ENCODE measurements at regions not wholly inside any gene's neighbourhood (a gene's known extent, or its start where the extent isn't known, plus 50 kb on each side); places are given as distances from the start of the nearest gene placed in this dataset.

DNA sequence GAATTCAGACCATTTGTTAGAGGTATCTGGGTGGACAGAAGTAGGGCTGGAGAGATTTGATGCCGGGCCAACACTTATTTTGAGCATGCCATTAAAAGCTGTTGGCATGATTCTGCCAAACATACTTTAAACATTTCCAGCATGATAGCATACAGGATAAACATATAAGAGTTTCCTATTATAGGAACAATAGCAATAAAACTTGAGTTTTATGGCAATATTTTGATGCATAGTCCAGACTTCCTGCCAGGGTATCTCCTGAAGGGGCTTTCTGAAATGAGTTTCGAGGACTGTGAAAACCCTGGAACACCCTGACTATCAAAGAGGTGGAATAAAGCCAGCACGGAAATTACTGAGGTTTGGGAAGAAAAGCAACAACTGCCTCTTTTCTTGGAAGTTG is 1398.0 kb upstream of the NXPH2 start:
- no peaks in the 10 kb centered on the region for H3K9me3 ChIP-seq
- H3K36me3 ChIP-seq, result no peaks in the 10 kb centered on the region
- no peak overlapping the region for H3K9ac ChIP-seq
- H3K27ac ChIP-seq, result no peak overlapping the region
- no peak overlapping the region for H3K4me3 ChIP-seq
- H3K4me2 ChIP-seq, result no peak overlapping the region
- H3K4me1 ChIP-seq, result no peaks in the 10 kb centered on the region
- H3K27me3 ChIP-seq, result no peaks in the 10 kb centered on the region
- TF ChIP-seq Cebpa-rat (IDR thresholded peaks at IDR 0.05), result no peak
- no peaks in the 10 kb centered on the region for H4K20me1 ChIP-seq

DNA sequence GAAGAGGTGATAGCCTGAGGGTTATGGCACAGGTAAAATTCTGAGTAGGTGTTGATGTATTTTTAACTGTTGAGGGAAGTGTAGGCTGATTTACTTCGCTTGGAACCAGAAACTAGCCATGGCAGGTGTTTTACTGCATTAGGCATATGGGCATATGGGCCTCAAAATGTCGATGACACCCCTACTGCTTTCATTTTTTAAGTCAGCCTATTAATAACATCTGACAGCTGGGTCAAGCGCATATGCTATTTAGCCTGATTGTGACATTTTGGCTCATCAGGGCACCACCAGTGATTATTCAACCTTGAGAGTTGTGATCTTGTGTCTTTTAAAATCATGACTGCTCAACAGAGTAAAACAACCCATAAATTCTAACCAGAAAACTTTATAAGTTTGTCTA is 1396.9 kb upstream of the NXPH2 start:
- no peak for TF ChIP-seq Cebpa-rat (IDR thresholded peaks at IDR 0.05)
- Histone ChIP-seq H3K4me1 (no peaks in the 10 kb centered on the region), H3K36me3 (no peaks in the 10 kb centered on the region), H3K27ac (no peak overlapping the region), H3K9me3 (no peaks in the 10 kb centered on the region), H3K4me3 (no peak overlapping the region), H3K4me2 (no peak overlapping the region), H3K9ac (no peak overlapping the region), H4K20me1 (no peaks in the 10 kb centered on the region), H3K27me3 (no peaks in the 10 kb centered on the region)

DNA sequence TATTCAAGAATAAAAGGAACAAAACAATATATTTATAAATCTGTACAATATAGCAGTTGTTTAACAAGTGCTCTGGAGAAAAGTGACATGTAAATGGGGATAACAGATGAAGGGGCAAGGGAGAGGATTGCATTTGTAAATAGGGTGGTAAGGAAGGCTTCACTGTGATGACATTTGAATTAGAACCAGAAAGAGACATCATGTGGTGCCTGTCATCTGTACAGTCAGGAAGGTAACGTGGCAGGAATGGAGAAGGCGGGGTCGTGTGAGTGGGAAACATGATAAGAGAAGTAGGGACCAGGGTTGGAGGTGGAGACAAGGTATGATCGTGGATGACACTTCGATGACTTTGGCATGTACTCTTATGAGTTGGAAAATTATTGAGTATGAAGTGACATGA is 1393.6 kb upstream of the NXPH2 start:
- H3K9ac ChIP-seq, result no peak overlapping the region
- H3K27me3 ChIP-seq, result no peaks in the 10 kb centered on the region
- no peak for TF ChIP-seq Cebpa-rat (IDR thresholded peaks at IDR 0.05)
- H3K4me1 ChIP-seq, result no peaks in the 10 kb centered on the region
- H4K20me1 ChIP-seq, result no peaks in the 10 kb centered on the region
- H3K4me2 ChIP-seq, result no peak overlapping the region
- no peak overlapping the region for H3K4me3 ChIP-seq
- H3K27ac ChIP-seq, result no peak overlapping the region
- no peaks in the 10 kb centered on the region for H3K9me3 ChIP-seq
- H3K36me3 ChIP-seq, result no peaks in the 10 kb centered on the region

DNA sequence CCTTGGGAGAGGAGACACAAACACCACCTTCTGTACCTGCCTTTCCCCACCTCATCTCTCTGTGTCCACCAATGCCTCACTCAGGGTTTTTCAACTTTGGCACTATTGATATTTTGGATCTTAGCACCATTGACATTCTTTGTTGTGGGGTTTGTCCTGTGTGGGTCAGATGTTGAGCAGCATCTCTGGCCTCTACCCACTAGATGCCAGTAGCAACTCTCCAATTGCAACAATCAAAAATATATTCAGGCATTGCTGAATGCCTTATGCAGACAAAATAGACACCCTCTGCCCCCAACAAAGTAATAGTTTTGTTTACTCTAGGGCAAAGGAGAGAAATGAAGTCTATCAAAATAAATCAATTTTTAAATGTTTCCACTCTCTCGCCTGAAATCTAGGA is 1384.3 kb upstream of the NXPH2 start:
- Histone ChIP-seq H3K4me1 (no peaks in the 10 kb centered on the region), H3K27me3 (no peaks in the 10 kb centered on the region), H3K36me3 (no peaks in the 10 kb centered on the region), H4K20me1 (no peaks in the 10 kb centered on the region), H3K4me2 (no peak overlapping the region), H3K9ac (no peak overlapping the region), H3K9me3 (no peaks in the 10 kb centered on the region), H3K27ac (no peak overlapping the region), H3K4me3 (no peak overlapping the region)
- no peak for TF ChIP-seq Cebpa-rat (IDR thresholded peaks at IDR 0.05)

DNA sequence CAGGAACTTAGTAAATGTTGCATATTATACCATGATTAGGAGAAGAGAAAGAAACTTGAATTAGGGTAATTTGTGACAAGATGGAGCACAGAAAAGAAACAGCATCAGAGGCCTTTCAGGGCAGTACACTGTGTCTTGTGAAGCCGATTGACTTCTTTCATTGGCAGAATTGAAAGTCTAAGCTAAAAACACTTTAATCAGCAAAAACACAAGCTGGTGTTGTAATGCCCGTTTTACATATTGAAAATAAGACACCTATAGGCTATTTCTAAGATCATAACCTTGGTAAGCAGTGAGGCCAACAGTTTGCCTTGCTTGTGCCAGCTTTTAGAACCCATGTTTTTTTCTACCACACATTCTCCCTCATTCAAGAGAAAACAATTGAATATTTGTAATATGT is 1378.1 kb upstream of the NXPH2 start:
- no peaks in the 10 kb centered on the region for H3K4me1 ChIP-seq
- no peaks in the 10 kb centered on the region for H3K27me3 ChIP-seq
- H3K27ac ChIP-seq, result no peak overlapping the region
- no peaks in the 10 kb centered on the region for H4K20me1 ChIP-seq
- H3K36me3 ChIP-seq, result no peaks in the 10 kb centered on the region
- no peaks in the 10 kb centered on the region for H3K9me3 ChIP-seq
- no peak overlapping the region for H3K4me2 ChIP-seq
- H3K9ac ChIP-seq, result no peak overlapping the region
- no peak overlapping the region for H3K4me3 ChIP-seq
- TF ChIP-seq Cebpa-rat (IDR thresholded peaks at IDR 0.05), result no peak

- no peak for TF ChIP-seq Cebpa-rat (IDR thresholded peaks at IDR 0.05)
- Histone ChIP-seq H3K4me3 (no peak overlapping the region), H3K4me2 (no peak overlapping the region), H4K20me1 (no peaks in the 10 kb centered on the region), H3K27ac (no peak overlapping the region), H3K9ac (no peak overlapping the region), H3K9me3 (no peaks in the 10 kb centered on the region), H3K36me3 (no peaks in the 10 kb centered on the region), H3K27me3 (no peaks in the 10 kb centered on the region), H3K4me1 (no peaks in the 10 kb centered on the region)
Observed at GRCh38 chr2:140157816-140158215, 1377.6 kb upstream of the NXPH2 start.

- Histone ChIP-seq H3K4me1 (no peaks in the 10 kb centered on the region), H3K9ac (no peak overlapping the region), H3K4me2 (no peak overlapping the region), H3K9me3 (no peaks in the 10 kb centered on the region), H3K4me3 (no peak overlapping the region), H3K27ac (no peak overlapping the region), H3K36me3 (no peaks in the 10 kb centered on the region), H3K27me3 (no peaks in the 10 kb centered on the region), H4K20me1 (no peaks in the 10 kb centered on the region)
- TF ChIP-seq Cebpa-rat (IDR thresholded peaks at IDR 0.05), result no peak
Observed at GRCh38 chr2:140154706-140155105, 1374.5 kb upstream of the NXPH2 start.

GRCh38 chr2:140154271-140154670 is 1374.1 kb upstream of the NXPH2 start:
- no peaks in the 10 kb centered on the region for H3K27me3 ChIP-seq
- H3K4me3 ChIP-seq, result no peak overlapping the region
- no peak for TF ChIP-seq Cebpa-rat (IDR thresholded peaks at IDR 0.05)
- no peaks in the 10 kb centered on the region for H3K9me3 ChIP-seq
- H3K4me1 ChIP-seq, result no peaks in the 10 kb centered on the region
- H4K20me1 ChIP-seq, result no peaks in the 10 kb centered on the region
- no peak overlapping the region for H3K9ac ChIP-seq
- no peak overlapping the region for H3K4me2 ChIP-seq
- H3K27ac ChIP-seq, result no peak overlapping the region
- H3K36me3 ChIP-seq, result no peaks in the 10 kb centered on the region

- Histone ChIP-seq H3K9ac (no peak overlapping the region), H3K27ac (no peak overlapping the region), H4K20me1 (no peaks in the 10 kb centered on the region), H3K9me3 (no peaks in the 10 kb centered on the region), H3K4me2 (no peak overlapping the region), H3K4me3 (no peak overlapping the region), H3K27me3 (no peaks in the 10 kb centered on the region), H3K36me3 (no peaks in the 10 kb centered on the region), H3K4me1 (no peaks in the 10 kb centered on the region)
- TF ChIP-seq Cebpa-rat (IDR thresholded peaks at IDR 0.05), result no peak
Observed at GRCh38 chr2:140144611-140145010, 1364.4 kb upstream of the NXPH2 start.

GRCh38 chr2:140138736-140139135 is 1358.5 kb upstream of the NXPH2 start:
- Histone ChIP-seq H3K9me3 (no peaks in the 10 kb centered on the region), H3K9ac (no peak overlapping the region), H3K27me3 (no peaks in the 10 kb centered on the region), H3K4me1 (no peaks in the 10 kb centered on the region), H3K36me3 (no peaks in the 10 kb centered on the region), H3K27ac (no peak overlapping the region), H3K4me2 (no peak overlapping the region), H4K20me1 (no peaks in the 10 kb centered on the region), H3K4me3 (no peak overlapping the region)
- TF ChIP-seq Cebpa-rat (IDR thresholded peaks at IDR 0.05), result no peak

- Histone ChIP-seq H3K4me1 (no peaks in the 10 kb centered on the region), H3K9me3 (no peaks in the 10 kb centered on the region), H3K27me3 (no peaks in the 10 kb centered on the region), H3K36me3 (no peaks in the 10 kb centered on the region), H3K9ac (no peak overlapping the region), H3K4me3 (no peak overlapping the region), H3K27ac (no peak overlapping the region), H3K4me2 (no peak overlapping the region), H4K20me1 (no peaks in the 10 kb centered on the region)
- no peak for TF ChIP-seq Cebpa-rat (IDR thresholded peaks at IDR 0.05)
Observed at GRCh38 chr2:140136861-140137260, 1356.7 kb upstream of the NXPH2 start.
